Muscle of leg (tissue), 3 donors: ENCODE measurements at regions not wholly inside any gene's neighbourhood (a gene's known extent, or its start where the extent isn't known, plus 50 kb on each side); places are given as distances from the start of the nearest gene placed in this dataset.
A peak's percentile ranks its signal among the peaks of the same experiment; 100 is the strongest.

Source experiments
- DNase-seq: peaks from one replicate; pipeline ENCODE4 v3.0.0; 2013
- H3K27ac ChIP-seq: one replicate; pipeline ENCODE4 v1.5.1; 2013; ENCODE audit warnings: mild to moderate bottlenecking, low read length, control low read depth
- H3K27me3 ChIP-seq: one replicate; pipeline ENCODE4 v1.6.1; 2013; ENCODE audit warnings: low read length; ENCODE audit not compliant: control insufficient read depth, insufficient read depth
- H3K36me3 ChIP-seq: one replicate; pipeline ENCODE4 v1.6.1; 2013; ENCODE audit warnings: low read length; ENCODE audit not compliant: control insufficient read depth, insufficient read depth
- H3K4me1 ChIP-seq: one replicate; pipeline ENCODE4 v1.6.1; 2013; ENCODE audit warnings: low read length; ENCODE audit not compliant: control insufficient read depth, insufficient read depth
- H3K4me3 ChIP-seq: one replicate; pipeline ENCODE4 v1.5.1; 2013; ENCODE audit warnings: low read length, control low read depth
- H3K9me3 ChIP-seq: replicated peaks from 2 replicates; pipeline ENCODE4 v1.6.1; 2013; ENCODE audit warnings: low read depth, low read length; ENCODE audit not compliant: control insufficient read depth
- WGBS: methylation state at CpG from one replicate; pipeline ENCODE4 v1.1.5; 2013; ENCODE audit warnings: missing lambda C conversion rate; ENCODE audit not compliant: insufficient coverage; 5-methylcytosine and 5-hydroxymethylcytosine counted together

DNA sequence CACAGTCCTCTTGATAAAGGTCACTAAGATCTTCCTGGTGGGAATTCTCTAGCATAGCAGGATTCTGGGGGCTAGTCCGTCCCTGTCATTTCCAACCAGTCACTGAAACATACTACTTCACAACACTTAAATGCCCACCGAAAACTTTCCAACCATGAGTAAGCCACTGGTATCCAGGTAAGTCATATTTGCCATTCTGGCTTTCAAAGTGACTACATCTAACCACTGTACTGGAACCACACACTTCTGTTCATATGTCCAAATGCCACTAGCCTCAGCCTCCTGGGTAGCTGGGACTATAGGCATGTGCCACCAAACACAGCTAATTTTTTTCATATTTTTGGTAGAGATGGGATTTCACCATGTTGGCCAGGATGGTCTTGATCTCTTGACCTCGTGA, 64.3 kb upstream of the VANGL1 start:
- WGBS: 85% methylated on average over 2 of the region's 3 CpGs
- no peaks in the 10 kb centered on the region for H3K36me3 ChIP-seq
- no peak overlapping the region for H3K4me3 ChIP-seq
- H3K9me3 ChIP-seq: peaks cover 7% of the 10 kb centered on the region
- DNase-seq: no peak
- H3K4me1 ChIP-seq: no peaks in the 10 kb centered on the region
- no peaks in the 10 kb centered on the region for H3K27me3 ChIP-seq
- no peak overlapping the region for H3K27ac ChIP-seq

DNA sequence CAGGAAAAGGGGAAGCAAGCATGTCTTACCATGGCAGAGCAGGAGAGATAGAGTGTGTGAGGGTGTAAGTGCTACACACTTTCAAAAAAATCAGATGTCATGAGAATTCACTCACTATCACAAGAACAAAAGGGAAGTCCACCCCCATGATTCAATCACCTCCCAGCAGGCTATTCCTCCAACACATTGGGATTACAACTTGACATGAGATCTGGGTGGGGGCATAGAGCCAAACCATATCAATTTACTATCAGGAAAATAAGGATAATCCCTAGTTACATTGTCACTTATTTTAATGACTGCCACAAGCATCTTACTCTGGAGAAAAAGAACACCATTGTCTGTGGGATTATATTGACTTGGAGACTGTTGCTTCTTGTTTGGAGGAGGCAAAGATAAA, 66.1 kb upstream of the VANGL1 start:
- Histone ChIP-seq H3K4me3 (no peak overlapping the region), H3K27me3 (no peaks in the 10 kb centered on the region), H3K4me1 (no peaks in the 10 kb centered on the region), H3K27ac (no peak overlapping the region), H3K9me3 (peaks cover 8% of the 10 kb centered on the region), H3K36me3 (no peaks in the 10 kb centered on the region)
- DNase-seq: no peak

DNA sequence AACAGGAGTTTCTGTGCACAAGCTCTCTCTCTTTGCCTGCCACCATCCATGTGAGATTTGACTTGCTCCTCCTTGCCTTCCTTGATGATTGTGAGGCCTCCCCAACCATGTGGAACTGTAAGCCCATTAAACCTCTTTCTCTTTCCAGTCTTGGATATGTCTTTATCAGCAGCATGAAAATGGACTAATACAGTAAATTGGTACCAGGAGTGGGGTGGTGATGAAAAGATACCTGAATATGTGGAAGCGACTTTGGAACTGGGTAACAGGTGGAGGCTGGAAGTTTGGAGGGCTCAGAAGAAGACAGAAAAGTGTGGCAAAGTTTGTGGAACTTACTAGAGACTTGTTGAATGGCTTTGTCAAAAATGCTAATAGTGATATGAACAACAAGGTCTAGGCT, 69.1 kb upstream of the VANGL1 start:
- Histone ChIP-seq H3K4me1 (no peaks in the 10 kb centered on the region), H3K27ac (no peak overlapping the region), H3K27me3 (no peaks in the 10 kb centered on the region), H3K36me3 (no peaks in the 10 kb centered on the region), H3K9me3 (peaks cover 12% of the 10 kb centered on the region), H3K4me3 (no peak overlapping the region)
- DNase-seq: no peak
- 82% methylated on average over 1 of the region's 1 CpG for whole genome bisulfite sequencing

DNA sequence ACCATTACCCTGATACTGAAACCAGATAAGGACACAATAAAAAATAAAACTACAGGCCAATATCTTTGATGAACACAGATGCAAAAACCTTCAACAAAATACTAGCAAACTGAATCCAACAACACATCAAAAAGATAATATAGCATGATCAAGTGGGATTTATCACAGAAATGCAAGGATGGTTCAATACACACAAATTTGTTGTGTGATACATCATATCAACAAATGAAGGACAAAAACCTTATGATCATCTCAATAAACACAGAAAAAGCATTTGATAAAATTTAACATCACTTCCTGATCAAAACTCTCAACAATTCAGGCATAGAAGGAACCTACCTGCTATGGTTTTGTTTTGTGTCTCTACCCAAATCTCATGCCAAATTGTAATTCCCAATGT, 74.3 kb upstream of the VANGL1 start:
- H3K27me3 ChIP-seq: peaks cover 6% of the 10 kb centered on the region
- H3K36me3 ChIP-seq: no peaks in the 10 kb centered on the region
- peaks cover 7% of the 10 kb centered on the region for H3K9me3 ChIP-seq
- H3K4me3 ChIP-seq: no peak overlapping the region
- no peak for DNase-seq
- no peaks in the 10 kb centered on the region for H3K4me1 ChIP-seq
- no peak overlapping the region for H3K27ac ChIP-seq

DNA sequence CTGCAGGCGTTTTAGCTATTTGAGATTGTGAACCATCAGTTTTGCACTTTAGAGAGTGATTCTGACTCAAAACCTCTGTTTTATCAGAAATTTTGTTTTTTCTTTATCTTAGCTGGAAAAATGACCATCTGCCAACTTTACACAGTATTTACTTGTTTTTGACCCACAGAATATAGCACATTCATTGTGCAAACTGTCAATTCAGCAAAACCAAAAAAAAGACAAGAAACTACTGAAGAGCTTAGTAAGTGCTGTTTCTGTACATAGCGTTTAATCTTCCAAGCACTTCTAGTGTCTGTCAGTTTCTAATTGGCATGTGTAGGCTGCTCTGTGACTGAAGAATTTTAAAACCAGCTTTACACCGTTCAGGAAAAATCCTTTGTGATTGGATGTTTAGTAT, 76.0 kb upstream of the VANGL1 start:
- peaks cover 7% of the 10 kb centered on the region for H3K9me3 ChIP-seq
- H3K27me3 ChIP-seq: peaks cover 6% of the 10 kb centered on the region
- no peaks in the 10 kb centered on the region for H3K4me1 ChIP-seq
- no CpG with 5 or more reads among the region's 3 CpGs for WGBS
- no peak overlapping the region for H3K4me3 ChIP-seq
- H3K36me3 ChIP-seq: no peaks in the 10 kb centered on the region
- no peak for DNase-seq
- H3K27ac ChIP-seq: no peak overlapping the region

DNA sequence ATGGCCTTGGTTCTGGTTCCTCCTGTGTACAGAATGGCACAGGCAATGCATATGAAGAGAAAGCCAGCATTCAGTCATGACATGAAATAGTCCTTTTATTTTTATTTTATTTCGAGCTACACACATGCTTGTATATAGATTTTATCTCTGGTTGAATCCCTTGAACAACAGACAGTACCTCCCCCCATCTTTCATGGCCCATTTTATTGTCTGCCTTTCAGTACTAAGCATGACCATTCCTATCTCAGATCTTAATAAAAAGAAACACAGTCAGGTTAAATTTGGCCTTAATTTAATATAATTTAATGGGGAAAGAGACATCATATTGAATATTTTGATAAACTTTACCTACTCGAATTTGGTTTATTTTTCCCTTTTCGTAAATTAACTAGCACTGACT, 76.4 kb upstream of the VANGL1 start:
- WGBS: no CpG with 5 or more reads among the region's 3 CpGs

DNA sequence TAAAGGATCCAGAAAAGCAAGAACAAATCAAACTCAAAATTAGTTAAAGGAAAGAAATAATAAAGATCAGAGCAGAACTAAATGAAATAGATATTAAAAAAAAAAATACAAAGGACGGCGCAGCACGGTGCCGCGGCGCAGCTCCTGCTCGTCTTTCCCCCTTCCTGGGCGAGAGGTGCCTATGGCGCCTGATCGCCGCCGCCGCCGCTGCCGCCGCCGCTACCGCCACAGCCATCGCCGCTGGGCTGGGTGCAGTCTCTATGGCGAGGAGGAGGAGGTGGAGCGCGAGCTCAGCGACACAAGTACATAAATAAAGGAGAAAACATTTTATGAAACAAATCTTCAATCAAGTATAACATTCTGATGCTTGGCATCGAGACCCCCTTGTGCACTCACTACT, 77.6 kb upstream of the VANGL1 start:
- Histone ChIP-seq H3K27ac (no peak overlapping the region), H3K9me3 (peaks cover 7% of the 10 kb centered on the region), H3K36me3 (no peaks in the 10 kb centered on the region), H3K4me1 (no peaks in the 10 kb centered on the region), H3K4me3 (peak overlapping the region; percentile 9), H3K27me3 (peaks cover 6% of the 10 kb centered on the region)
- WGBS: no CpG with 5 or more reads among the region's 25 CpGs
- no peak for DNase-seq

More for the DNA sequence above, 76.4 kb upstream of the VANGL1 start:
- H3K27me3 ChIP-seq: peaks cover 6% of the 10 kb centered on the region
- H3K27ac ChIP-seq: no peak overlapping the region
- no peak overlapping the region for H3K4me3 ChIP-seq
- no peak for DNase-seq
- H3K36me3 ChIP-seq: no peaks in the 10 kb centered on the region
- H3K4me1 ChIP-seq: no peaks in the 10 kb centered on the region
- peaks cover 7% of the 10 kb centered on the region for H3K9me3 ChIP-seq

DNA sequence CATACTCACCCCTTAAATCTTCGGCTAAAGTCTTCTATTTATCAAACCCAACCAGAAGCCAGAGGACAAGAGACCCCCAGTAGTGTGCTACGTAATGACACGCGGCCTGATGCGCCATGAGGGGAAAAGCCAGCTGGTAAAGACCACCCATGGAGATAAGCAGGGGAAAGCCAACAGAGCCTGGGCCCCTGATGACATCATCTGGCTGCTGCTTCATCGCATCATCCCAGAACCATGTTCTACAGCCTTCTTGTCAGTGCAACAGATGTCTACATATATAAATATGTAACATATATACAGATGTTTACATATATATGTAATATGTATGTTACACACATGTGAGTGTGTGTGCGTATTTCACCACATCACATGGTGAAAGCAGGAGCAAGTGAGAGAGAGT, 81.7 kb upstream of the VANGL1 start:
- no CpG with 5 or more reads among the region's 7 CpGs for WGBS
- Histone ChIP-seq H3K36me3 (no peaks in the 10 kb centered on the region), H3K4me3 (no peak overlapping the region), H3K4me1 (no peaks in the 10 kb centered on the region), H3K27me3 (peaks cover 6% of the 10 kb centered on the region), H3K9me3 (no peaks in the 10 kb centered on the region), H3K27ac (no peak overlapping the region)
- DNase-seq: no peak

DNA sequence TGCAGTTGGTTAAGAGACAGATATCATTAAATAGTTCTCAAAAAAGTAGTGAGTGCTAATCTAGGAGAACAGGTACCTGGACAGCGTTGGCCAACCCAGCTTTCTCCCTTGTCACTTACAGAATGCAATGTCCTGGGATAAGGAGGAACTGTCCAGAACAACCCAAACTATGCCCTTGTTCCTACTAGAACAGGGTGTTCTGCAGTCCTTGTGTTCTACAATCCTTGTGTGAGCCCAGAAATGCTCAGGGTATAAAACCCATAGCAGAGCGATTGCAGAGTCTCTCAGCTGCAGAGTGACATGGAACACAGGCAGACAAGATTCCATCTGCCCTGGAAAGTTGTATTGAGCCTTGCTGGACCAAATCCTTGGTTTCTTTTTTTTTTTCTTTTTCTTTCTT, 83.5 kb upstream of the VANGL1 start:
- H3K36me3 ChIP-seq: no peaks in the 10 kb centered on the region
- H3K4me1 ChIP-seq: no peaks in the 10 kb centered on the region
- no peak for DNase-seq
- H3K27me3 ChIP-seq: no peaks in the 10 kb centered on the region
- H3K4me3 ChIP-seq: no peak overlapping the region
- H3K9me3 ChIP-seq: no peaks in the 10 kb centered on the region
- WGBS: 78% methylated on average over 1 of the region's 2 CpGs
- no peak overlapping the region for H3K27ac ChIP-seq

DNA sequence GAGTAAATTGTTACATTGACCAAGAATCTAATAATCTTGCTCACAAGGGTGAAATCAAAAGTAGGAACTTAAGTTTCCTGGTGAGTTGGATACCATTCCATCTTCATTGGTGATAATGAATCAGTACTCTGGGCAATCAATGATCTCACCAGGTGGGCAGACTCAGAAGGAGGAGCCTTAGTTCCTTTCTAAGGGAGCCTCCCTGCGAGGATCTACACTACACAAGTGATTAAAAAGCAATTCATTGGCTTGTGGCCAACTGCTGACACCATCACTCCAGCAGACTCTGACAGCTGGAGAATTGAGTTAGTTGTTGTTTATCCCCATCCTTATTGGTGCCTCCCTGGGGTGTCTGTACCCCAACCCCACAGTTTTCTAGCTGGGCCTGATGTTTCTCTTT, 84.1 kb upstream of the VANGL1 start:
- H3K4me3 ChIP-seq: no peak overlapping the region
- H3K36me3 ChIP-seq: no peaks in the 10 kb centered on the region
- DNase-seq: no peak
- no peaks in the 10 kb centered on the region for H3K27me3 ChIP-seq
- H3K4me1 ChIP-seq: no peaks in the 10 kb centered on the region
- H3K9me3 ChIP-seq: no peaks in the 10 kb centered on the region
- no peak overlapping the region for H3K27ac ChIP-seq
- WGBS: no CpG with 5 or more reads among the region's 1 CpG

DNA sequence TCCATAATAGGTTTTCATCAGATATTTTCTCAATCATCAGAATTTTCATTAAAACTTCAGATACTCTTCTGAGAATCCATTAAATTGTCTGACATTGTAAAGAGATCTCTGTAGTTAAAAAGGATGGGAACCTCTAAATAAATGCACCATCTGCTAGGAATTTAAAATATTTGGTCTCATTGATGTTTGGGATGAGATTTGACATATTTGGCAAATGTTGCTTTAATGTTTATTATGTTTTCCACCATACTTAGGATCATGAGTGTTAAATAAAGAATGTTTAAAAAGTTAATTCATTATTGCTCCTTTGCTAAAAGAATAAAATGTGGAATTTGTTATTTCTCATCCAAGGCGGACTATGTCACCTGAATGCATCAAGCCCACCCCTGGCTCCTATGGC, 85.5 kb upstream of the VANGL1 start:
- no peaks in the 10 kb centered on the region for H3K27me3 ChIP-seq
- H3K4me3 ChIP-seq: no peak overlapping the region
- H3K4me1 ChIP-seq: no peaks in the 10 kb centered on the region
- H3K27ac ChIP-seq: no peak overlapping the region
- no peak for DNase-seq
- WGBS: no CpG with 5 or more reads among the region's 1 CpG
- H3K9me3 ChIP-seq: no peaks in the 10 kb centered on the region
- H3K36me3 ChIP-seq: no peaks in the 10 kb centered on the region
